HUDEP-2 (cell line): ENCODE measurements at regions not wholly inside any gene's neighbourhood (a gene's known extent, or its start where the extent isn't known, plus 50 kb on each side); places are given as distances from the start of the nearest gene placed in this dataset.

Source experiments
- DNase-seq, 76 experiments: peaks; one replicate each; lab custom pipeline; 2025; ENCODE audit not compliant: unreplicated experiment in 76 of 76; lab: John Stamatoyannopoulos, UW

GRCh38 chr10:54904833-54905232 lies 103.8 kb upstream of the PCDH15 start:
- no peak for DNase-seq

- no peak for DNase-seq
These were observed 102.7 kb upstream of the PCDH15 start for GRCh38 chr10:54903745-54904144.

- no peak for DNase-seq
These were observed 99.6 kb upstream of the PCDH15 start for GRCh38 chr10:54900584-54900983.

GRCh38 chr10:54880996-54881395 lies 80.0 kb upstream of the PCDH15 start:
- no peak for DNase-seq

GRCh38 chr10:54869022-54869421 lies 68.0 kb upstream of the PCDH15 start:
- DNase-seq, result no peak

GRCh38 chr10:54866666-54867065 lies 65.6 kb upstream of the PCDH15 start:
- no peak for DNase-seq

- DNase-seq, result no peak
These were observed 53.8 kb upstream of the PCDH15 start for GRCh38 chr10:54854843-54855242.

- no peak for DNase-seq
These were observed 53.4 kb upstream of the PCDH15 start for GRCh38 chr10:54854389-54854788.

- DNase-seq, result no peak
These were observed 52.9 kb upstream of the PCDH15 start for GRCh38 chr10:54853883-54854282.
